ENCODE measurements at regions not wholly inside any gene's neighbourhood (a gene's known extent, or its start where the extent isn't known, plus 50 kb on each side); places are given as distances from the start of the nearest gene placed in this dataset.
"Not testable (repeated sequence)": the region's sequence is repeated elsewhere in the genome, so short reads cannot be mapped to it uniquely, and the experiment has no call there.

GRCh38 chr12:23141335-23141734, 516.4 kb downstream of the ETNK1 start:
- no peaks in the 10 kb centered on the region for H3F3A ChIP-seq (ENCODE audit: insufficient read depth)
- H3K4me3 ChIP-seq (ENCODE audit: insufficient read depth, low read length, poor library complexity, severe bottlenecking) = no peak overlapping the region
- no peak overlapping the region for H3K9ac ChIP-seq (ENCODE audit: low read length)
- TF ChIP-seq EZH2phosphoT487 (conservative IDR thresholded peaks at IDR 0.05; ENCODE audit: low read length) = no peak
- no peak for TF ChIP-seq CTCF (IDR thresholded peaks at IDR 0.05; ENCODE audit: insufficient read depth, low read length, poor library complexity, severe bottlenecking)
- no peaks in the 10 kb centered on the region for H3K36me3 ChIP-seq (ENCODE audit: low read length)
- H3K4me2 ChIP-seq (ENCODE audit: low read depth, low read length, poor library complexity, severe bottlenecking) = no peak overlapping the region
- no peak overlapping the region for H2AFZ ChIP-seq (ENCODE audit: low read depth, low read length, severe bottlenecking)
- no peaks in the 10 kb centered on the region for H3K9me3 ChIP-seq (ENCODE audit: insufficient read depth, low read length)
- H3K27ac ChIP-seq (ENCODE audit: low read depth, low read length) = no peak overlapping the region
- no peaks in the 10 kb centered on the region for H3K9me2 ChIP-seq (replicated peaks; ENCODE audit: insufficient read depth, low read length)
- H4K20me1 ChIP-seq (ENCODE audit: low read depth, low read length) = no peaks in the 10 kb centered on the region
- no peaks in the 10 kb centered on the region for H3K79me2 ChIP-seq (ENCODE audit: insufficient read depth, low read length)
- H3K27me3 ChIP-seq (ENCODE audit: low read length) = no peaks in the 10 kb centered on the region

- H3K4me3 ChIP-seq (ENCODE audit: insufficient read depth, low read length, poor library complexity, severe bottlenecking); H3K79me2 ChIP-seq (ENCODE audit: insufficient read depth, low read length); H2AFZ ChIP-seq (ENCODE audit: low read depth, low read length, severe bottlenecking); H3K27me3 ChIP-seq (ENCODE audit: low read length); H3K9me3 ChIP-seq (ENCODE audit: insufficient read depth, low read length); H3K9me2 ChIP-seq (replicated peaks; ENCODE audit: insufficient read depth, low read length); H4K20me1 ChIP-seq (ENCODE audit: low read depth, low read length); H3K9ac ChIP-seq (ENCODE audit: low read length); H3F3A ChIP-seq (ENCODE audit: insufficient read depth); H3K4me2 ChIP-seq (ENCODE audit: low read depth, low read length, poor library complexity, severe bottlenecking); H3K36me3 ChIP-seq (ENCODE audit: low read length); H3K27ac ChIP-seq (ENCODE audit: low read depth, low read length): not testable (repeated sequence)
Observed at GRCh38 chr12:23146070-23146469, 521.1 kb downstream of the ETNK1 start.

- no peak overlapping the region for H3K4me3 ChIP-seq (ENCODE audit: insufficient read depth, low read length, poor library complexity, severe bottlenecking)
- H3K9me2 ChIP-seq (replicated peaks; ENCODE audit: insufficient read depth, low read length) = no peaks in the 10 kb centered on the region
- no peak overlapping the region for H3K4me2 ChIP-seq (ENCODE audit: low read depth, low read length, poor library complexity, severe bottlenecking)
- no peaks in the 10 kb centered on the region for H3K36me3 ChIP-seq (ENCODE audit: low read length)
- no peak overlapping the region for H3K27ac ChIP-seq (ENCODE audit: low read depth, low read length)
- H4K20me1 ChIP-seq (ENCODE audit: low read depth, low read length) = no peaks in the 10 kb centered on the region
- H2AFZ ChIP-seq (ENCODE audit: low read depth, low read length, severe bottlenecking) = no peak overlapping the region
- no peak for TF ChIP-seq EZH2phosphoT487 (conservative IDR thresholded peaks at IDR 0.05; ENCODE audit: low read length)
- TF ChIP-seq CTCF (IDR thresholded peaks at IDR 0.05; ENCODE audit: insufficient read depth, low read length, poor library complexity, severe bottlenecking) = no peak
- H3K27me3 ChIP-seq (ENCODE audit: low read length) = no peaks in the 10 kb centered on the region
- H3K9ac ChIP-seq (ENCODE audit: low read length) = no peak overlapping the region
- no peaks in the 10 kb centered on the region for H3F3A ChIP-seq (ENCODE audit: insufficient read depth)
- H3K9me3 ChIP-seq (ENCODE audit: insufficient read depth, low read length) = no peaks in the 10 kb centered on the region
- no peaks in the 10 kb centered on the region for H3K79me2 ChIP-seq (ENCODE audit: insufficient read depth, low read length)
Observed at GRCh38 chr12:23168459-23168858, 543.5 kb downstream of the ETNK1 start.

- Histone ChIP-seq H3K79me2 (ENCODE audit: insufficient read depth, low read length) (no peaks in the 10 kb centered on the region), H3F3A (ENCODE audit: insufficient read depth) (no peaks in the 10 kb centered on the region), H3K4me2 (ENCODE audit: low read depth, low read length, poor library complexity, severe bottlenecking) (no peak overlapping the region), H4K20me1 (ENCODE audit: low read depth, low read length) (no peaks in the 10 kb centered on the region), H3K4me3 (ENCODE audit: insufficient read depth, low read length, poor library complexity, severe bottlenecking) (no peak overlapping the region), H3K9me3 (ENCODE audit: insufficient read depth, low read length) (no peaks in the 10 kb centered on the region), H3K27me3 (ENCODE audit: low read length) (no peaks in the 10 kb centered on the region), H3K9me2 (replicated peaks; ENCODE audit: insufficient read depth, low read length) (no peaks in the 10 kb centered on the region), H3K9ac (ENCODE audit: low read length) (no peak overlapping the region), H2AFZ (ENCODE audit: low read depth, low read length, severe bottlenecking) (no peak overlapping the region), H3K27ac (ENCODE audit: low read depth, low read length) (no peak overlapping the region), H3K36me3 (ENCODE audit: low read length) (no peaks in the 10 kb centered on the region)
- TF ChIP-seq EZH2phosphoT487 (conservative IDR thresholded peaks at IDR 0.05; ENCODE audit: low read length) = no peak
- no peak for TF ChIP-seq CTCF (IDR thresholded peaks at IDR 0.05; ENCODE audit: insufficient read depth, low read length, poor library complexity, severe bottlenecking)
Observed at GRCh38 chr12:23169012-23169695, 544.2 kb downstream of the ETNK1 start.
